ENCODE measurements at regions not wholly inside any gene's neighbourhood (a gene's known extent, or its start where the extent isn't known, plus 50 kb on each side); places are given as distances from the start of the nearest gene placed in this dataset.

- Histone ChIP-seq H3K27ac (ENCODE audit: extremely low read depth, low read depth, low read length) (no peak overlapping the region), H4K20me1 (replicated peaks; ENCODE audit: control insufficient read depth, insufficient read depth, low read length) (peaks cover 5% of the 10 kb centered on the region; the same call in 1 of the 2 replicates), H3K9ac (ENCODE audit: insufficient read depth in 1 of 2, low read depth in 2 of 2, low read length in 2 of 2) (no peak overlapping the region), H3K36me3 (ENCODE audit: control insufficient read depth, insufficient read depth, low read length) (no peaks in the 10 kb centered on the region), H3K4me1 (replicated peaks in 1 of 2; ENCODE audit: control insufficient read depth in 2 of 2, insufficient read depth in 2 of 2, low read length in 2 of 2) (no peaks in the 10 kb centered on the region), H3K9me1 (ENCODE audit: control insufficient read depth, insufficient read depth, low read length) (no peaks in the 10 kb centered on the region), H3K9me3 (replicated peaks; ENCODE audit: control insufficient read depth, insufficient read depth, low read depth, low read length) (no peaks in the 10 kb centered on the region), H3K79me2 (ENCODE audit: control insufficient read depth, insufficient read depth, low read length) (no peaks in the 10 kb centered on the region), H3K4me2 (ENCODE audit: insufficient read depth, low read length) (no peak overlapping the region), H2AFZ (ENCODE audit: low read depth, low read length) (no peak overlapping the region), H3K27me3 (ENCODE audit: control insufficient read depth in 2 of 2, insufficient read depth in 2 of 2, low read length in 2 of 2) (peaks cover 4 to 24% of the 10 kb centered on the region in 2 experiments; a peak in 3 of 5 replicates), H3K4me3 (no peak overlapping the region)
- no peak for ATAC-seq
- intact Hi-C loops (cut with micrococcal nuclease) = no loop called here
- in situ Hi-C loops (cut with MboI) = no loop called here
- no peak for DNase-seq (ENCODE audit: extremely low read depth in 1 of 4, low spot score in 3 of 4)
- ChIA-PET POLR2A (no interaction called here), CTCF (ENCODE audit: low intra/inter-chr PET ratio) (no interaction called here)
- no peak for FAIRE-seq
- 0% methylated on average over 11 of the region's 11 CpGs for WGBS (ENCODE audit: insufficient coverage, low coverage, missing lambda C conversion rate)
- no TSS peak for BruUV-seq (replicated peaks)
- no peak for TF ChIP-seq BACH1 (tag; IDR thresholded peaks at IDR 0.05)
- no peak for TF ChIP-seq SLC30A9 (CRISPR knock-in tag; IDR thresholded peaks at IDR 0.05)
These were observed 123.3 kb downstream of the AXIN2 start for GRCh38 chr17:65438173-65438572.

- Histone ChIP-seq H3K9me1 (ENCODE audit: control insufficient read depth, insufficient read depth, low read length) (no peaks in the 10 kb centered on the region), H3K4me2 (ENCODE audit: insufficient read depth, low read length) (no peak overlapping the region), H2AFZ (ENCODE audit: low read depth, low read length) (no peak overlapping the region), H3K27me3 (ENCODE audit: control insufficient read depth in 2 of 2, insufficient read depth in 2 of 2, low read length in 2 of 2) (peaks cover 4 to 24% of the 10 kb centered on the region in 2 experiments; a peak in 3 of 5 replicates), H3K4me3 (no peak overlapping the region), H3K36me3 (ENCODE audit: control insufficient read depth, insufficient read depth, low read length) (no peaks in the 10 kb centered on the region), H3K79me2 (ENCODE audit: control insufficient read depth, insufficient read depth, low read length) (no peaks in the 10 kb centered on the region), H3K9ac (ENCODE audit: insufficient read depth in 1 of 2, low read depth in 2 of 2, low read length in 2 of 2) (no peak overlapping the region), H3K4me1 (replicated peaks in 1 of 2; ENCODE audit: control insufficient read depth in 2 of 2, insufficient read depth in 2 of 2, low read length in 2 of 2) (no peaks in the 10 kb centered on the region), H3K27ac (ENCODE audit: extremely low read depth, low read depth, low read length) (no peak overlapping the region), H4K20me1 (replicated peaks; ENCODE audit: control insufficient read depth, insufficient read depth, low read length) (peaks cover 5% of the 10 kb centered on the region; the same call in 1 of the 2 replicates), H3K9me3 (replicated peaks; ENCODE audit: control insufficient read depth, insufficient read depth, low read depth, low read length) (no peaks in the 10 kb centered on the region)
- no peak for FAIRE-seq
- no peak for TF ChIP-seq IFI16 (CRISPR knock-in tag; IDR thresholded peaks at IDR 0.05)
- TF ChIP-seq ILF3 (IDR thresholded peaks at IDR 0.05; ENCODE audit: borderline replicate concordance) = no peak
- no peak for TF ChIP-seq PRPF4 (IDR thresholded peaks at IDR 0.05; ENCODE audit: insufficient read depth, low read depth, low read length, poor library complexity, severe bottlenecking)
- WGBS (ENCODE audit: insufficient coverage, low coverage, missing lambda C conversion rate) = 0% methylated on average over 10 of the region's 10 CpGs
- DNase-seq (ENCODE audit: extremely low read depth in 1 of 4, low spot score in 3 of 4) = no peak
- intact Hi-C loops (cut with micrococcal nuclease) (no loop called here), in situ Hi-C loops (cut with MboI) (no loop called here)
- POLR2A ChIA-PET = interaction anchor here (1.1 kb wide), 1 partner anchor 19 kb away, joined by 4 read pairs; no protein-coding TSS in a partner anchor
- ATAC-seq = no peak
- no TSS peak for BruUV-seq (replicated peaks)
- CTCF ChIA-PET (ENCODE audit: low intra/inter-chr PET ratio) = no interaction called here
These were observed 124.6 kb downstream of the AXIN2 start for GRCh38 chr17:65436871-65437270.
